HCT116 (cell line): ENCODE measurements at regions not wholly inside any gene's neighbourhood (a gene's known extent, or its start where the extent isn't known, plus 50 kb on each side); places are given as distances from the start of the nearest gene placed in this dataset.

Experiments
- ATAC-seq: fragments of 200-7000 bp; cut with Tn5 transposase; 2 replicates; pipeline ENCODE4 v1.9.1; 2020; ENCODE audit warnings: mild to moderate bottlenecking, moderate library complexity
- BruUV-seq: library from RNA; stranded (reverse); fragments of 400-500 nt; replicated peaks from 2 replicates; lab custom pipeline; 2021; lab: Mats Ljungman, UMichigan
- CTCF ChIA-PET: fragments of 300-600 bp; sonication (Branson Sonifier 250); formaldehyde crosslinking; loops from one replicate; lab custom pipeline; 2021; ENCODE audit warnings: antibody characterized with exemption; lab: Charles Lee
- POLR2A ChIA-PET: fragments of 300-600, 350-600 bp; sonication (Branson Sonifier 250); formaldehyde crosslinking; loops from one replicate; lab custom pipeline; 2021; ENCODE audit warnings: antibody characterized with exemption; lab: Charles Lee
- RAD21 ChIA-PET, 2 experiments: fragments of 300-600 bp; sonication (Branson Sonifier 250); formaldehyde crosslinking; loops; one replicate each; lab custom pipeline; 2023; ENCODE audit warnings: low total read pairs in 2 of 2; ENCODE audit not compliant: uncharacterized antibody in 2 of 2, unreplicated experiment in 2 of 2, low non-redundant PET in 1 of 2; lab: Charles Lee
- DNase-seq: peaks from one replicate; pipeline ENCODE4 v3.0.0-alpha.2; 2010; ENCODE audit warnings: low read depth, low spot score
- H2AFZ ChIP-seq: fragments of 200-600 bp; shearing (Covaris generic), sonication (generic); 2 replicates; pipeline ENCODE4 v1.6.1; 2017; ENCODE audit warnings: low read depth, mixed run types, mixed read lengths, antibody characterized with exemption, low read length; ENCODE audit not compliant: poor library complexity, severe bottlenecking
- H3K27ac ChIP-seq: 2 replicates; pipeline ENCODE4 v1.5.1; 2012; ENCODE audit warnings: low read depth, low read length
- H3K27me3 ChIP-seq: fragments of 200-600 bp; sonication (generic); 2 replicates; pipeline ENCODE4 v1.6.1; 2016; ENCODE audit warnings: mixed run types, low read length, mixed read lengths; ENCODE audit not compliant: insufficient read depth
- H3K36me3 ChIP-seq, 2 experiments: fragments of 200-500 bp in 1 of 2; fragments of 200-600 bp in 1 of 2; sonication (Bioruptor generic) in 1 of 2; sonication (generic) in 1 of 2; 2 replicates each; pipeline versions ENCODE4 v1.5.1 to v1.6.1; 2014 to 2016; ENCODE audit warnings: low read length in 2 of 2, inconsistent platforms in 1 of 2, mixed read lengths in 1 of 2, mixed run types in 1 of 2; ENCODE audit not compliant: insufficient read depth in 2 of 2, control insufficient read depth in 1 of 2
- H3K4me1 ChIP-seq, 2 experiments: fragments of 200-600 bp in 1 of 2; sonication (generic) in 1 of 2; 2 replicates each; pipeline versions ENCODE4 v1.5.1 to v1.6.1; 2012 to 2017; ENCODE audit warnings: low read length in 2 of 2, inconsistent platforms in 1 of 2, mild to moderate bottlenecking in 1 of 2, mixed read lengths in 1 of 2, mixed run types in 1 of 2, moderate library complexity in 1 of 2; ENCODE audit not compliant: insufficient read depth in 2 of 2, control insufficient read depth in 1 of 2
- H3K4me2 ChIP-seq: fragments of 200-600 bp; sonication (generic); 2 replicates; pipeline ENCODE4 v1.6.1; 2017; ENCODE audit warnings: mixed run types, low read length, mixed read lengths
- H3K4me3 ChIP-seq, 2 experiments: fragments of 200-600 bp in 1 of 2; sonication (generic) in 1 of 2; replicated peaks in 1 of 2; 2 replicates each; pipeline ENCODE4 v1.5.1; 2011 to 2016; ENCODE audit warnings: low read length in 2 of 2, control low read depth in 1 of 2, low read depth in 1 of 2, mild to moderate bottlenecking in 1 of 2, mixed read lengths in 1 of 2, mixed run types in 1 of 2
- H3K79me2 ChIP-seq: fragments of 200-600 bp; sonication (generic); 2 replicates; pipeline ENCODE4 v1.6.1; 2017; ENCODE audit warnings: mild to moderate bottlenecking, mixed run types, low read length, moderate library complexity, mixed read lengths; ENCODE audit not compliant: insufficient read depth
- H3K9ac ChIP-seq: fragments of 200-600 bp; sonication (generic); 2 replicates; pipeline ENCODE4 v1.6.1; 2016; ENCODE audit warnings: low read length, mixed read lengths
- H3K9me2 ChIP-seq: fragments of 200-600 bp; sonication (generic), shearing (Covaris generic); 2 replicates; pipeline ENCODE4 v1.6.1; 2017; ENCODE audit warnings: mixed run types, mild to moderate bottlenecking, moderate library complexity; ENCODE audit not compliant: insufficient read depth
- H3K9me3 ChIP-seq, 2 experiments: fragments of 200-500 bp in 1 of 2; fragments of 200-600 bp in 1 of 2; sonication (Bioruptor generic) in 1 of 2; sonication (generic) in 1 of 2; 2 replicates each; pipeline ENCODE4 v1.6.1; 2014 to 2017; ENCODE audit warnings: low read length in 2 of 2, mixed read lengths in 2 of 2, inconsistent platforms in 1 of 2, low read depth in 1 of 2, mild to moderate bottlenecking in 1 of 2, mixed run types in 1 of 2, moderate library complexity in 1 of 2; ENCODE audit not compliant: control insufficient read depth in 1 of 2, insufficient read depth in 1 of 2
- H4K20me1 ChIP-seq: fragments of 200-600 bp; sonication (generic), shearing (Covaris generic); 2 replicates; pipeline ENCODE4 v1.6.1; 2017; ENCODE audit warnings: mixed run types, mild to moderate bottlenecking, moderate library complexity; ENCODE audit not compliant: insufficient read depth
- CBX3 ChIP-seq: IDR thresholded peaks from 2 replicates; pipeline ENCODE4 v1.6.1; 2012; ENCODE audit warnings: low read depth
- EGR1 ChIP-seq: IDR thresholded peaks from 2 replicates; pipeline ENCODE4 v1.6.1; 2012; ENCODE audit warnings: low read depth
- EZH2 ChIP-seq: fragments of 200-600 bp; sonication (generic); IDR thresholded peaks from 2 replicates; pipeline ENCODE4 v1.6.1; 2017; ENCODE audit warnings: antibody characterized with exemption, mixed run types
- FOSL1 ChIP-seq: IDR thresholded peaks from 2 replicates; pipeline ENCODE4 v1.6.1; 2012; ENCODE audit warnings: low read depth
- JUND ChIP-seq: IDR thresholded peaks from 2 replicates; pipeline ENCODE4 v1.6.1; 2012
- POLR2AphosphoS5 ChIP-seq: IDR thresholded peaks from 2 replicates; pipeline ENCODE4 v1.6.1; 2011; ENCODE audit warnings: mild to moderate bottlenecking, low read depth, low read length, moderate library complexity
- SRF ChIP-seq: IDR thresholded peaks from 2 replicates; pipeline ENCODE4 v1.6.1; 2012; ENCODE audit warnings: low read depth
- intact Hi-C: fragments of 100-400 bp; cut with micrococcal nuclease; formaldehyde crosslinking; loops from 2 replicates; pipeline ENCODE4 v1.10.0; 2022
- TF ChIP-seq, protein P1 (sequence below): IDR thresholded peaks from 2 replicates; pipeline ENCODE4 v1.6.1; 2012; ENCODE audit warnings: low read depth
- TF ChIP-seq, protein P2 (sequence below): IDR thresholded peaks from 2 replicates; pipeline ENCODE4 v1.6.1; 2012
- TF ChIP-seq, protein P3 (sequence below), 3 experiments: fragments of 200-600 bp in 1 of 3; sonication (generic) in 1 of 3; IDR thresholded peaks in 2 of 3; conservative IDR thresholded peaks in 1 of 3; 2 replicates each; pipeline ENCODE4 v1.5.1; 2012 to 2017; ENCODE audit warnings: low read depth in 2 of 3, low read length in 2 of 3, antibody characterized with exemption in 1 of 3, borderline replicate concordance in 1 of 3, control low read depth in 1 of 3, mild to moderate bottlenecking in 1 of 3, mixed read lengths in 1 of 3, mixed run types in 1 of 3, moderate library complexity in 1 of 3; ENCODE audit not compliant: insufficient read depth in 1 of 3

DNA sequence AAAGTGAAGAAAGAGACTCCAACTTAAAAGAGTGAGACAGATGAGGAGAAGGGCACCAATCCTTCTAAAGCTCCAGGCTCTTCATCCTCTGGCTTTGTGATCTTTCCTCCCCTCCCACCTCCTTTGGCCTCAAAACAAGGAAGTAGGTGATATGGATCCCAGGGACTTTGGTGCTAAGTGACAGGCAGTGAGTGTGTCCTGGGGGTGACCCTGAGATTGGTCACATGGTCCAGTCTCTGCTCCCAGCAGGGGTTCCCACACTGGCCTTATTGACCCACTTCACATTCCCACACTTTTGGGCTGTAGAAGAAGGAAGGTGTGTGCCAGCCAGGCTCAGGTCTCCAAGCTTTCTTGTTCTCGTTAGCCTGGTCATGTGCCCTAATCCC is 401.2 kb upstream of the PROX1 start:
- no peaks in the 10 kb centered on the region for H3K9me2 ChIP-seq
- no peak overlapping the region for H3K27ac ChIP-seq
- H4K20me1 ChIP-seq, result no peaks in the 10 kb centered on the region
- no peaks in the 10 kb centered on the region for H3K79me2 ChIP-seq
- H3K9ac ChIP-seq, result no peak overlapping the region
- no peaks in the 10 kb centered on the region for H3K9me3 ChIP-seq
- DNase-seq, result no peak
- CTCF ChIA-PET, result no interaction called here
- no peaks in the 10 kb centered on the region for H3K36me3 ChIP-seq
- no peak overlapping the region for H2AFZ ChIP-seq
- intact Hi-C loops, result no loop called here
- H3K4me2 ChIP-seq, result no peak overlapping the region
- RAD21 ChIA-PET, result no interaction called here
- no peaks in the 10 kb centered on the region for H3K4me1 ChIP-seq
- TF ChIP-seq, protein P1, sequence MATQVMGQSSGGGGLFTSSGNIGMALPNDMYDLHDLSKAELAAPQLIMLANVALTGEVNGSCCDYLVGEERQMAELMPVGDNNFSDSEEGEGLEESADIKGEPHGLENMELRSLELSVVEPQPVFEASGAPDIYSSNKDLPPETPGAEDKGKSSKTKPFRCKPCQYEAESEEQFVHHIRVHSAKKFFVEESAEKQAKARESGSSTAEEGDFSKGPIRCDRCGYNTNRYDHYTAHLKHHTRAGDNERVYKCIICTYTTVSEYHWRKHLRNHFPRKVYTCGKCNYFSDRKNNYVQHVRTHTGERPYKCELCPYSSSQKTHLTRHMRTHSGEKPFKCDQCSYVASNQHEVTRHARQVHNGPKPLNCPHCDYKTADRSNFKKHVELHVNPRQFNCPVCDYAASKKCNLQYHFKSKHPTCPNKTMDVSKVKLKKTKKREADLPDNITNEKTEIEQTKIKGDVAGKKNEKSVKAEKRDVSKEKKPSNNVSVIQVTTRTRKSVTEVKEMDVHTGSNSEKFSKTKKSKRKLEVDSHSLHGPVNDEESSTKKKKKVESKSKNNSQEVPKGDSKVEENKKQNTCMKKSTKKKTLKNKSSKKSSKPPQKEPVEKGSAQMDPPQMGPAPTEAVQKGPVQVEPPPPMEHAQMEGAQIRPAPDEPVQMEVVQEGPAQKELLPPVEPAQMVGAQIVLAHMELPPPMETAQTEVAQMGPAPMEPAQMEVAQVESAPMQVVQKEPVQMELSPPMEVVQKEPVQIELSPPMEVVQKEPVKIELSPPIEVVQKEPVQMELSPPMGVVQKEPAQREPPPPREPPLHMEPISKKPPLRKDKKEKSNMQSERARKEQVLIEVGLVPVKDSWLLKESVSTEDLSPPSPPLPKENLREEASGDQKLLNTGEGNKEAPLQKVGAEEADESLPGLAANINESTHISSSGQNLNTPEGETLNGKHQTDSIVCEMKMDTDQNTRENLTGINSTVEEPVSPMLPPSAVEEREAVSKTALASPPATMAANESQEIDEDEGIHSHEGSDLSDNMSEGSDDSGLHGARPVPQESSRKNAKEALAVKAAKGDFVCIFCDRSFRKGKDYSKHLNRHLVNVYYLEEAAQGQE, result no peak
- TF ChIP-seq POLR2AphosphoS5 (no peak), SRF (no peak), CBX3 (no peak), EGR1 (no peak)
- TF ChIP-seq, protein P2, sequence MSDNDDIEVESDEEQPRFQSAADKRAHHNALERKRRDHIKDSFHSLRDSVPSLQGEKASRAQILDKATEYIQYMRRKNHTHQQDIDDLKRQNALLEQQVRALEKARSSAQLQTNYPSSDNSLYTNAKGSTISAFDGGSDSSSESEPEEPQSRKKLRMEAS, result no peak
- no peaks in the 10 kb centered on the region for H3K27me3 ChIP-seq
- POLR2A ChIA-PET, result no interaction called here
- ATAC-seq, result no peak
- H3K4me3 ChIP-seq, result no peak overlapping the region
- BruUV-seq, result no TSS peak

GRCh38 chr1:213596729-213597128 is 391.0 kb upstream of the PROX1 start:
- H3K4me2 ChIP-seq, result no peak overlapping the region
- no peak for DNase-seq
- TF ChIP-seq EGR1 (no peak), SRF (no peak), JUND (no peak), FOSL1 (no peak), EZH2 (no peak)
- TF ChIP-seq, protein P3, sequence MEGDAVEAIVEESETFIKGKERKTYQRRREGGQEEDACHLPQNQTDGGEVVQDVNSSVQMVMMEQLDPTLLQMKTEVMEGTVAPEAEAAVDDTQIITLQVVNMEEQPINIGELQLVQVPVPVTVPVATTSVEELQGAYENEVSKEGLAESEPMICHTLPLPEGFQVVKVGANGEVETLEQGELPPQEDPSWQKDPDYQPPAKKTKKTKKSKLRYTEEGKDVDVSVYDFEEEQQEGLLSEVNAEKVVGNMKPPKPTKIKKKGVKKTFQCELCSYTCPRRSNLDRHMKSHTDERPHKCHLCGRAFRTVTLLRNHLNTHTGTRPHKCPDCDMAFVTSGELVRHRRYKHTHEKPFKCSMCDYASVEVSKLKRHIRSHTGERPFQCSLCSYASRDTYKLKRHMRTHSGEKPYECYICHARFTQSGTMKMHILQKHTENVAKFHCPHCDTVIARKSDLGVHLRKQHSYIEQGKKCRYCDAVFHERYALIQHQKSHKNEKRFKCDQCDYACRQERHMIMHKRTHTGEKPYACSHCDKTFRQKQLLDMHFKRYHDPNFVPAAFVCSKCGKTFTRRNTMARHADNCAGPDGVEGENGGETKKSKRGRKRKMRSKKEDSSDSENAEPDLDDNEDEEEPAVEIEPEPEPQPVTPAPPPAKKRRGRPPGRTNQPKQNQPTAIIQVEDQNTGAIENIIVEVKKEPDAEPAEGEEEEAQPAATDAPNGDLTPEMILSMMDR (IDR thresholded peaks at IDR 0.05 in 2 of 3, conservative IDR thresholded peaks at IDR 0.05 in 1 of 3; ENCODE audit: borderline replicate concordance in 1 of 3, insufficient read depth in 1 of 3, low read depth in 2 of 3, low read length in 2 of 3), result no peak
- H3K4me3 ChIP-seq, result no peak overlapping the region
- no peak overlapping the region for H2AFZ ChIP-seq
- ATAC-seq, result no peak
- no TSS peak for BruUV-seq
- no peaks in the 10 kb centered on the region for H3K9me2 ChIP-seq
- CTCF ChIA-PET, result no interaction called here
- no peaks in the 10 kb centered on the region for H4K20me1 ChIP-seq
- no peak overlapping the region for H3K27ac ChIP-seq
- RAD21 ChIA-PET, result no interaction called here
- no peaks in the 10 kb centered on the region for H3K36me3 ChIP-seq
- no peaks in the 10 kb centered on the region for H3K79me2 ChIP-seq
- no peaks in the 10 kb centered on the region for H3K9me3 ChIP-seq
- no peaks in the 10 kb centered on the region for H3K4me1 ChIP-seq
- 0 out of 2 replicates have a peak, but pooled peaks cover 2% of the 10 kb centered on the region for H3K27me3 ChIP-seq
- H3K9ac ChIP-seq, result no peak overlapping the region
- POLR2A ChIA-PET, result no interaction called here
- intact Hi-C loops, result no loop called here
